ENCODE measurements at regions not wholly inside any gene's neighbourhood (a gene's known extent, or its start where the extent isn't known, plus 50 kb on each side); places are given as distances from the start of the nearest gene placed in this dataset.

DNA sequence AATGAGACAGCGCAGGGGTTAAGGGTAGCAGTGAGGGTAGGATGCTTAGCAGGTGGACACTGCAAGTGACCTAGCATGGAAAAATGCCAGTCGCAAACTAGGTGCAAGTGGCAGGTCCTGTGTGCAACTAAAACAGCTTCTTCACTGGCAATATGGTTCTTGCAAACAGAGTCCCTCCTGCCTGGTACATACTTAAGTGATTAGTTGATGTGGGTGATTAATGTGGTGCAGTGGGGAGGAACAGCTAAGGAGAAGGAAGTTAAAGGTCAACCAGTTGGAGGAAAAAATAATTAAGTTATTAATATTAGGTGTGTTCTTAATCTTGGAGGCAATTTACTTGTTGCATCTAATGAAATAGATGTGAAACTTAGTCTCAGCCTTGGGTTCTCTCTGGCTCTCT lies 121.6 kb upstream of the IGFBP7 start:
- H3K4me1 ChIP-seq, result no peaks in the 10 kb centered on the region
- TF ChIP-seq POLR2A (IDR thresholded peaks at IDR 0.05) (no peak), POLR2AphosphoS5 (IDR thresholded peaks at IDR 0.05) (no peak)
- TF ChIP-seq, protein P1, sequence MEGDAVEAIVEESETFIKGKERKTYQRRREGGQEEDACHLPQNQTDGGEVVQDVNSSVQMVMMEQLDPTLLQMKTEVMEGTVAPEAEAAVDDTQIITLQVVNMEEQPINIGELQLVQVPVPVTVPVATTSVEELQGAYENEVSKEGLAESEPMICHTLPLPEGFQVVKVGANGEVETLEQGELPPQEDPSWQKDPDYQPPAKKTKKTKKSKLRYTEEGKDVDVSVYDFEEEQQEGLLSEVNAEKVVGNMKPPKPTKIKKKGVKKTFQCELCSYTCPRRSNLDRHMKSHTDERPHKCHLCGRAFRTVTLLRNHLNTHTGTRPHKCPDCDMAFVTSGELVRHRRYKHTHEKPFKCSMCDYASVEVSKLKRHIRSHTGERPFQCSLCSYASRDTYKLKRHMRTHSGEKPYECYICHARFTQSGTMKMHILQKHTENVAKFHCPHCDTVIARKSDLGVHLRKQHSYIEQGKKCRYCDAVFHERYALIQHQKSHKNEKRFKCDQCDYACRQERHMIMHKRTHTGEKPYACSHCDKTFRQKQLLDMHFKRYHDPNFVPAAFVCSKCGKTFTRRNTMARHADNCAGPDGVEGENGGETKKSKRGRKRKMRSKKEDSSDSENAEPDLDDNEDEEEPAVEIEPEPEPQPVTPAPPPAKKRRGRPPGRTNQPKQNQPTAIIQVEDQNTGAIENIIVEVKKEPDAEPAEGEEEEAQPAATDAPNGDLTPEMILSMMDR (IDR thresholded peaks at IDR 0.05), result no peak
- 94% methylated on average over 2 of the region's 2 CpGs for WGBS, 2 donors
- H3K9me3 ChIP-seq, result no peaks in the 10 kb centered on the region
- H3K27me3 ChIP-seq, result no peaks in the 10 kb centered on the region
- no peak overlapping the region for H3K27ac ChIP-seq
- no peak for DNase-seq
- ATAC-seq (ENCODE audit: low FRiP score in 2 of 2), result no peak
- no peaks in the 10 kb centered on the region for H3K36me3 ChIP-seq
- H3K4me3 ChIP-seq, result no peak overlapping the region

DNA sequence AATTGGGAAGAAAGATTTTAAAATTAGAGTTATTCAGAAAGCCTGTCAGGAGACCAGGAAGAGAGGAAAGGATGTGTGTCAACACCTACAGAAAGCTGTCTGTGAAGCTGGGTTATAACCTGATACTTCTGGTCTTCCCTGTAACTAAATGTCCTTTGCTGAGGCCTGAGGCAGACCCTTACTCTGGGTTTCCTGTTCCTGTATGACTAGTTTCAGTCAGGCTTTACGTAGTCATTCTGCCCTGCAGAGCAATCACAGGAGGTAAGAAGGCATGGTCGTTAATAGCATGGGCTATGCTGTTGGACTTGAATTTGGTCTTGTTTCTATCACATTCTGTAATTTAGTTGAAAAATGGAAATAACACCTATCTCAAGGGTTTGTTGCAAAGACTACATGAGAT lies 110.5 kb upstream of the IGFBP7 start:
- 55 to 64% methylated on average over 2 of the region's 2 CpGs for WGBS, 2 donors
- Histone ChIP-seq H3K27ac (no peak overlapping the region), H3K36me3 (no peaks in the 10 kb centered on the region), H3K27me3 (no peaks in the 10 kb centered on the region), H3K9me3 (no peaks in the 10 kb centered on the region), H3K4me1 (no peaks in the 10 kb centered on the region), H3K4me3 (no peak overlapping the region)
- no peak for TF ChIP-seq POLR2A (IDR thresholded peaks at IDR 0.05)
- no peak for TF ChIP-seq POLR2AphosphoS5 (IDR thresholded peaks at IDR 0.05)
- no peak for TF ChIP-seq EP300 (IDR thresholded peaks at IDR 0.05)
- TF ChIP-seq, protein P1 (IDR thresholded peaks at IDR 0.05), result no peak
- no peak for ATAC-seq (ENCODE audit: low FRiP score in 2 of 2)
- no peak for DNase-seq

DNA sequence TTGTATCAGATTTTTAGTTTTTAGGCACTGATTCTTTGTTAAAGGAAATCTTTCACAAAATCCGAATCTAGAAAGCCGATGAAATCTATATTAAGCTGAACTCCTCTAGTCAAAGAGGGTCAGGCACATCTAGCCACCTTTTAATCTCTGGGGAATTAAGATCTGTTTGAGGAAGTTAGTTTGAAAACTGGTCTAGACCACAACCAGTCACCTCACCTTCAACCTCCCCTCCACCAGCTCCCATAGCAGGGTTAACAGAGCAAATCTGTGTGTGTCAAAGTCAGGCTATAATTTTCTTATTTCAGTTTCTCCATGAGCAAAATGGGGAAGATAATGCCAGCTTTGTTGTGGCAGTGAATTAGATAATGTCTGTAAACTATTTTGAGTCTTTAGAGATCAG lies 110.0 kb upstream of the IGFBP7 start:
- 91 to 93% methylated on average over 2 of the region's 2 CpGs for WGBS, 2 donors
- Histone ChIP-seq H3K27me3 (no peaks in the 10 kb centered on the region), H3K4me3 (no peak overlapping the region), H3K36me3 (no peaks in the 10 kb centered on the region), H3K4me1 (no peaks in the 10 kb centered on the region), H3K9me3 (no peaks in the 10 kb centered on the region), H3K27ac (no peak overlapping the region)
- ATAC-seq (ENCODE audit: low FRiP score in 2 of 2) (no peak), DNase-seq (no peak)
- TF ChIP-seq, protein P1 (IDR thresholded peaks at IDR 0.05), result no peak
- TF ChIP-seq POLR2A (IDR thresholded peaks at IDR 0.05) (no peak), POLR2AphosphoS5 (IDR thresholded peaks at IDR 0.05) (no peak), EP300 (IDR thresholded peaks at IDR 0.05) (no peak)

DNA sequence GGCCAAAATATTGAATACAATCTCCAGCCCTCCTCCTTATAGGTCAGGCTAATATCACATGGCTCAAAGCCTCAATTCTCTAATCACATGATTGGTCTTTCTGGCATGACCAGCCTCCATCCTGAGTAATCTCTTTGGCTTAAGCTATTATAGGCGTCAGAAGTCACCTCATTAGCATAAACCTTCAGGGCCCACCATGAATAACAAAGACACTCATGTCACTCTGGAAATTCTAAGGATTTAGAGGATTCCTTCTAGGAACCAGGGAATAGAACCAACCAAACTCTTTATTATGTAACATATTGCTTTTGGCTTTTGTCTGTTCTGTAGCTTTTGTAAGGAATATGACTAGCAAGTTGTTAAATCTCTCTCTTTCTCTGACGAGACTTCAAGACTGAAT lies 109.2 kb upstream of the IGFBP7 start:
- no peak for ATAC-seq (ENCODE audit: low FRiP score in 2 of 2)
- 78 to 92% methylated on average over 2 of the region's 2 CpGs for WGBS, 2 donors

DNA sequence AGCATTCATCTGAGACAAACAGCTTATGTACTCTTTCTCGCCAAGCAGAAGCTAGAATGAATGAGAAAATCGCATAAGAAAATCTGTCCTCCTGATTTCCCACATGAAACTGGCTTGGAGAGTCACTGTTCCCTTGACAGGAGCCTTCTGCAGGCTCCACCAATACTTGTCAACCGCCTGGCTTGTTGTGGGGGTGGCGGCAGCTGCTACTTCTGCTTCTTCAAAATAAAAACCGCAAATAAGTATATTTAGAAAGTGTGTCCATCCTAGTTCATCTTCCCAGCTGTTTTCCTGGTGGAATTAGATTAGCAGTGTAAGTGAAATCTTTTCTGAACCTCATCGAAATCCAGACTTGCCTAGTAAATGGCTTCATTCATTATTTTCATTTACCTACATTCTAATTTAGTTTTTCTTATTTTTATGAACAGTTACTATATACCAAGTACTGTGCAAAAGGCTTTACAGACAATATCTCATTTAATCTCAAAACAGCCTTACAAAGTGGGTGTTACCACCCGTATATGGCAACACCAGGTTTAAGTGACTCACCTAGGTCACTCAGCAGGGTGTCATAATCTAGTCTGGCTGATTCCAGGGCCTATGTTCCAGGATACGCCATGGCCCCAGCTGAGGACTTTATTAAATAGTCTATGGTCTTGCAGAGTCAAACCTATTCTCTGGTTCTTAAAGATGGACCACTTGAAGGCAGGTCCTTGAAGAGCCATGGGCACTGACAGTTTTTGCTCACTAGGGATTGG lies 104.6 kb upstream of the IGFBP7 start:
- no peaks in the 10 kb centered on the region for H3K27me3 ChIP-seq
- H3K9me3 ChIP-seq, result no peaks in the 10 kb centered on the region
- WGBS, 2 donors, result 87 to 90% methylated on average over 7 to 8 of the region's 8 CpGs
- no peak for ATAC-seq (ENCODE audit: low FRiP score in 2 of 2)
- H3K4me1 ChIP-seq, result no peaks in the 10 kb centered on the region
- DNase-seq, result no peak
- H3K4me3 ChIP-seq, result no peak overlapping the region
- TF ChIP-seq POLR2A (IDR thresholded peaks at IDR 0.05) (no peak), EP300 (IDR thresholded peaks at IDR 0.05) (no peak), POLR2AphosphoS5 (IDR thresholded peaks at IDR 0.05) (no peak)
- H3K27ac ChIP-seq, result no peak overlapping the region
- H3K36me3 ChIP-seq, result no peaks in the 10 kb centered on the region

More for the DNA sequence above, 109.2 kb upstream of the IGFBP7 start:
- Histone ChIP-seq H3K4me3 (no peak overlapping the region), H3K27me3 (no peaks in the 10 kb centered on the region), H3K27ac (no peak overlapping the region), H3K4me1 (no peaks in the 10 kb centered on the region), H3K9me3 (no peaks in the 10 kb centered on the region), H3K36me3 (no peaks in the 10 kb centered on the region)
- no peak for DNase-seq
- no peak for TF ChIP-seq POLR2AphosphoS5 (IDR thresholded peaks at IDR 0.05)

DNA sequence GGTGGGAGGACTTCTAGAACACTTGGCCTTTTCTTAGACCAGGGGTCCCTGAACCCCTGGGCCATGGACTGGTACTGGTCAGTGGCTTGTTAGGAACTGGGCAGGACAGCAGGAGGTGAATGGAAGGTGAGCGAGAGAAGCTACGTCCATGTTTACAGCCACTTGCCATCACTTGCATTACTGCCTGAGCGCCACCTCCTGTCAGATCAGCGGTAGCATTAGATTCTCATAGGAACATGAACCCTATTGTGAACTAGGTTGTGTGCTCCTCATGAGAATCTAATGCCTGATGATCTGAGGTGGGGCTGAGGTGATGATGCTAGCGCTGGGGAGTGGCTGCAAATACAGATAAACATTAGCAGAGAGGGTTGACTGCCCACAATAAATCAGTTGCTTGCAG lies 100.9 kb upstream of the IGFBP7 start:
- TF ChIP-seq, protein P1 (IDR thresholded peaks at IDR 0.05), result no peak
- no peak for TF ChIP-seq POLR2A (IDR thresholded peaks at IDR 0.05)
- no peak for TF ChIP-seq EP300 (IDR thresholded peaks at IDR 0.05)
- TF ChIP-seq POLR2AphosphoS5 (IDR thresholded peaks at IDR 0.05), result no peak
- ATAC-seq (ENCODE audit: low FRiP score in 2 of 2), result no peak
- Histone ChIP-seq H3K4me3 (no peak overlapping the region), H3K36me3 (no peaks in the 10 kb centered on the region), H3K4me1 (no peaks in the 10 kb centered on the region), H3K27ac (no peak overlapping the region), H3K9me3 (no peaks in the 10 kb centered on the region), H3K27me3 (no peaks in the 10 kb centered on the region)
- WGBS, 2 donors, result 73 to 96% methylated on average over 5 of the region's 5 CpGs
- DNase-seq, result no peak
